Dedifferentiated amniotic fluid mesenchymal stem cell (primary cell): ENCODE measurements at regions not wholly inside any gene's neighbourhood (a gene's known extent, or its start where the extent isn't known, plus 50 kb on each side); places are given as distances from the start of the nearest gene placed in this dataset.
A peak's percentile ranks its signal among the peaks of the same experiment; 100 is the strongest.

ENCODE experiments used
- DNase-seq: peaks from one replicate; pipeline ENCODE4 v3.0.0-alpha.2; 2016; ENCODE audit errors: extremely low spot score

DNA sequence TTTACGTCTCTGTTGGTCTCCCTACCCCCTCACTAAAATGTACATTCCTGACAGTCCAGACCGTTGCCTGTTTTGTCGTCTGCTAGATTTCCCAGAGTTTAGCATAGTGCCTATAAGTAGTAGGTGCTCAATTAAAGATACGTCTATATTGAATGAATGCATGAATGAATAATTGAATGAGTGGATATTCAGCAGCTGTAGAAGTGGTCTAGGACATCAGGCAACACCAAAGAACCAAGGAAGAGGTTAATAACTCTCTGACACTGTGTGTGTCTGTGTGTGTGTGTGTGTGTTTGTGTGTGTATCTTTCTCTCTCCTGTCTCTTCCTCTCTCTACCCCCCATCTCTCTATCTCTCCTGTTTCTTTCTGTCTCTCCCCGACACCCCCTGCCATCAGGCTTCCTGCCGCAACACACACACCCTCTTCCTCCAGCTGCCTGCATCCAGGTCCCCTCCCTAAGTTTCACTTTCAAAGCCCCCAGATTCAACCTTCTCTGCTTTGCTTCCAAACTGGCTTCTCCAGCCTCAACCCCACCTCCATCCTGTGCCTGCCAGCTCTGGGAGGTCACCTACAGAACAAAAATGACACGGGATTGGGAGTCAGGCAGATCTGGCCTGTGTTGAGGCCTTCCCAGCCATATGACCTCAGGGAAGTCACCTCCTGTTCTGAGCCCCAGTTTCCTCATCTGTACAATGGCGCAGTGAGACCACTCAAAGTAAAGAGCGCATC, 119.9 kb upstream of the NCOR2 start:
- DNase-seq: no peak

DNA sequence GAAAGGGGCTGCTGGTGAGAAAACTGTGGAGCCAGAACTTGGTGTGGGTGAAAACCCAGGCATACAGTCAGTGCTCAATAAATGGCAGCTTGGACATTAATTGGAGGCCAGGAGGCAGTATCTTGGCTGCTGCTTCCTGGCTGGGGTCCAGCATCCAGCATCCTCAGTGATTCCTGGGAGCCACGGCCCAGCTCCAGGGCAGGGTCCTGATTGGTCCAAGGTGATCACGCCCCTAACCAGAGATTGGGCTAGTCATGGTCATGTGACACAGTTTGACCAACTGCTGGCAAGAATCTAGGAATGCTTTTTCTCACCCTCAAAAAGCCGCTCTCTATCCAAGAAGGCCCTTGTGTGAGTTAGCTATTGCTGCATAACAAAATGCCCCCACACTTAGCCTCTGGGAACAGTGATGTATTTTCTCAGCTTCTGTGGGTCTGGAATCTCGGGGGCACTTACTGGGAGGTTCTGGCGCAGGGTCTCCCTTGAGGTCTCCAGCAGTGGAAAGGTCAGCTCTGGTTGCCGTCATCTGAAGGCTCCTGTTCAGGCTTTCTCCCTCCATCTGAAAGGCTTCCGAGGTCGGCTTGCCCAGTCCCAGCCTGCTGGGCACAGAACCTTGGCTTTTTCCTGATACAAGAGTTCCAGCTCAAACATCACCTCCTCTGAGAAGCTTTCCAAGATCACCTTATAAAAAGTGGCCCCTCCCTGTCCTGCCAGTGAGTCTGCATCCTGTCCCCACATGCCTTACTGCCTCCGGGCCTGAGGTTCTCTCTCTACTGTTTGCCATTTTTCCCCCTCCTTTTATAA, 119.2 kb upstream of the NCOR2 start:
- no peak for DNase-seq

DNA sequence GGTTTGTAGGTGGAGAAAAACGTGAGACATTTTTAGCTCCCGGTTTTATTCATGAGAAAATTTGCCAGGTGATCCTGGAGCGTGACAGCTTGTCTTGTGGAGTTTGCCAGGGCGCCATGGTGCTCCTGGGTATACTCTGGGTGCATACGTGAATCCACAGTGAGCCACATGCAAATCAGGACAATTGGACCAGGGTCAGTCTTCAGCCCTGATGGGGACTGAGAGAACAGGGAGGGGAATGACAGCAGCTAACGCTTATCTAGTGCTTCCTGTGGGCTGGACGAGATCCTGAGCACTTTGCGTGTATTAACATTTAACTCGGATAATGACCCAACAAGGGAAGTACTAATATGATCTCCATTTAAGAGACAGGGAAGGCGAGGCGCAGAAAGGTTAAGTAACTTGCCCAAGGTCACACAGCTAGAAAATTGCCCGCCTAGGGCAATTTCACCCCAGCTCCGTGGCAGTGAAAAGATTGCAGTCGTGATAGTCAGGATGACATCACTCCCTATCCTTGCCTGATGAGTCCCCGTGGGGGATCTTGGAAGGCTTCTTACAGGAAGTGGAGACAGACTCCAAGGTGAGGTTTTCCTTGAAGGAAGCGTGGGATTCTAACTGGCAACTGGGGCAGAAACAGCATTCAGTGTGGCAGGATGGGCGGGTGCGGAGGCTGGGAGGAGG, 118.4 kb upstream of the NCOR2 start:
- no peak for DNase-seq

DNA sequence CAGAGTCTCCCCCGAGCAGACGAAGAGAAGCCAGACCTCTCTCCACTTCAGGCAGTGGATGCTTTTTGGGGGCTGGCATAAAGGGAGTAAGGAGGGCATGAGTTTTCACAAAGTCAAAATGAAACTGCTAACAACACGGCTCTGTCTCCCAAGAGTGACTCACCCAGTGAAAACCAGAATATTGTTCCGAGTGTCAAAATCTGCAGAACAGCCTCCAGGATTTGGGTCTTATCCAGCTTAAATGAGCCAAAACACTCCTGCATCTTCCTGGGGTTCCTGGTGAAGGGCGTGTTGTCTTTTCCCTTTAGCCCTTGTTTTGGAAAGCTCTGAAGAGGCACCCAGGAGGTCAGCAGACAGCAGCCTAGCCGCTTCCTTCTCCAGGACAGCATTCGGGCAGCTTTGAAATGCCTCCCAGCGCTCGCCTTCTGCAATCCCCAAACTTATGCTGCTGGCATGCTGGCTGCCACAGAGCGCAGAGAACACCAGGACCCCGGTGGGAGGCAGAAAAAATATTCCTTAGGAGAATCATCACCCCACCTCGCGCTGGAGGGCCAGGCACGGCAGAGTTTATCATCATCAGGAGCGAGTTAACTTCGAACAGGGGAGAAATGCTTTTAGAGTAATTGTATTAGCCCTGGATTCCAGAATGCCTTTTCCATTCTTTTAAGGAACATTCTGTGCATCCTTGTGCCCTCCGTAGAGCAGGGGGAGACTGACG, 117.7 kb upstream of the NCOR2 start:
- DNase-seq: peak; percentile 49

DNA sequence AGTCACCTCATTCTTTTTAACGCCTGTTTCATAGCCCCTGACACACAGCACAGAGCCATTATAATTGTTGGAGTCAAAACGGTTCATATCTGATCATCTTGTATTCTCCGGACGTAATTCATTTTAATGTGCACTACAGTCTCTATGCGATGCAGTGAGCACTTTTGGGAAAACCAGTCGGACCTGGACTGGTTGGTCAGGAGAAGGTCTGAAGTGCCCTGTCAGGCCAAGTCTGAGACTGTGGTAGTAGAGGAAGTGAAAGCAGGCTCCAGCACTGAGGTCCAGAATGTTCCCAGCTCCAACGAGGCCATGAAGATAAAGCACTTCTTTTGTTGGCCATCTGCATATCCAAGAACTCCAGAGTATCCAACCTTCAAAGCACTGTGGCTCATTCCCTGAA, 117.1 kb upstream of the NCOR2 start:
- DNase-seq: no peak

DNA sequence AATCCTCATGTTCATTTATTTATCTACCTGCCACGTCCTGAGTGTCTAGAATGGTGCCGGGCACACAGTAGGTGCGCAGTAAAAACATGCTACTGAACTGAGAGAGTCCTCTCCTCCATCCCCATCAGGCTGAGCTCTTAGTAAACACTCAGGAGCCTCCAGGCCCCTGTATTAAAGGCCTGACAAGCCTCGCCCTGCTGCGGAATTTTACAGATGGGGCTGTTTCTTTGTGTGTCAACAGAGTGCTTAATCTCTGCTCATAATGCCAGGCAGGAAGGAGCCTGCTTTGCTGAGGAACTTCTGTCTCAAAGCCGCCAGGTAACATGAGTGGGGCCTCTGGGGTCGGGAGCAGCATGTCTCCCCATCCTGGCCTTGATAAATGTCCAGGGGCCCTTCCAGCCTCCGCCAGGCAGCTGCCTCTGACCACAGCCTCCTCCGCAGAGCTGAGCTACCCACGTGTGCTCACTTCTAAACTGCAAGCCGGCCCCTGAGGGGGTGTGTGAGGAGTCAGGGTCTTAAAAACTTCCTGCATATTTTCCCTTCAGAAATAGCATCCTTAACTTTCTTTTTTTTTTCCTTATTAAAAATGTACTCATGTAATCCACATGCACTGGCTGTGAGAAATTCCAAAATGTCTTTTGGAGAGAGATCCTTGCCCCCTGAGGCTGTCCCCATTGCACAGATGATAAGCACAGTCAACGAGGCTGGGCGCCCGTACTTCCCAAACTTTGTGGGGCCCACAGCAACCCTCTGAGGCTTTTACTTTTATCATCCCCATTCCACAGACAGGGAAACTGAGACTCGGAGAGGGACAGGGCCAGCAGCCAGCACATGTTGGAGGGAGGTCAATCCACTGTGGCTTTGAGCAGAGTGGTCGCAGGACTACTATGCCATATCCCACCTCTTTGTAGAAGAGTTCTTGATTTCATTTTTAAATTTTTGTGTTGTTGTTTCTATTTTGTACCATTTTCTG, 116.0 kb upstream of the NCOR2 start:
- DNase-seq: no peak

DNA sequence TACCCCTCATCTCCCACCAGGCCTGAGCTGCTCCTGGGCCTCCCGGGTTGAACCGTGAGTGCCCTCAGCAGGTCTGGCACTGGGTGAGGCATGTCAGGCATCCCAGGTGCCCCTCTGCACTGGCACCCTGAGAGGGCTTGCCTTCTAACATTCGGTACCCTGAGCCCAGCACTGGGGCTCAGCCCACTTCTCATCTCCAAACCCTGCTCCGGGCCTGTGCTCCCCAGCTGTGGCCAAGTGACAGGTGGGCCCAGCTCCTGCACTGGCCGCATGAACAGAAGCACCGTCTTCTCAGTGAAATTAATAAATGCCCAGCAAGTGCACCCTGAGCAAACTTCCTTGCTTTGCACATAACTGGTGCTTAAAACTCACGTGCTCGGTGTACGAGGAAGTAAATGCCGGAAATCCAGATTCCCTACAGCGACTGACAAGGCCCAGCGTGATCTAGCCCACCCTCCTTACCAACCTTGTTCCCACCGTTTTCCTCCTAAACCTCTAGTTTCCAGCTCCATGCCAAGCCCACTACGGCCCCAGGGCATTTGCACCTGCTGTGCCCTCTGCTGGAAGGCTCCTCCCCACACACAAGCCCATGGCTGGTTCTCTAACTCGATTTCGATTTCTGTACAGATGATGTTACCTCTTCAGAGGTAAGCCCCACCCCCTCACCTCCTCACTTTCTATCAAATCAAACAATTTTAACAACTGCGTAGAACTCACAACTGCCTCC, 115.2 kb upstream of the NCOR2 start:
- DNase-seq: no peak

DNA sequence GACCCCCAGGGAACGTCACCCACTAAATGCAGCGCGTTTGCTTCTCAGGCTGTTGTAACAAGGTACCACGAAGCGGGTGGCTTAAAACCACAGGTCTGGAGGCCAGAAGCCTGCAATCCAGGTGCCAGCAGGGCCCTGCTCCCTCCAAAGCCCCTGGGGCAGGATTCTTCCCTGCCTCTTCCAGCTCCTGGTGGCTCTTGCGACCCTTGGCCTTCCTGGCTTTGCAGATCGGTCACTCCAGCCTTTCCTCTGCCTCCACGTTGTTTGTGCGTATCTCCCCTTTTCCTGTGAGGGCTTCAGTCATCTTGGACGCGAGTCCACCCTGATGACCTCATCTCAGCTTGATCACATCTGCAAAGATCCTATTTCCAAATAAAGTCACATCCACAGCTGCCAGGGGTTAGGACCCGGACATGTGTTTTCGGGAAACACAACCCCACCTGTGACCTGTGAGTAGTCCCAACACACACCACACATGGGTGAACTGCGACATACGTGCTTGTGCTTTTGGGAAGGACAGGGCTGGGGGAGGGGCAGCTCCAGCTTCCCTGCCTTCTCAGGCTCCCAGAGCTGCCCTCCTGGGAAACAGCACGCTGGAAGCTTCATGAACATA, 114.5 kb upstream of the NCOR2 start:
- no peak for DNase-seq

DNA sequence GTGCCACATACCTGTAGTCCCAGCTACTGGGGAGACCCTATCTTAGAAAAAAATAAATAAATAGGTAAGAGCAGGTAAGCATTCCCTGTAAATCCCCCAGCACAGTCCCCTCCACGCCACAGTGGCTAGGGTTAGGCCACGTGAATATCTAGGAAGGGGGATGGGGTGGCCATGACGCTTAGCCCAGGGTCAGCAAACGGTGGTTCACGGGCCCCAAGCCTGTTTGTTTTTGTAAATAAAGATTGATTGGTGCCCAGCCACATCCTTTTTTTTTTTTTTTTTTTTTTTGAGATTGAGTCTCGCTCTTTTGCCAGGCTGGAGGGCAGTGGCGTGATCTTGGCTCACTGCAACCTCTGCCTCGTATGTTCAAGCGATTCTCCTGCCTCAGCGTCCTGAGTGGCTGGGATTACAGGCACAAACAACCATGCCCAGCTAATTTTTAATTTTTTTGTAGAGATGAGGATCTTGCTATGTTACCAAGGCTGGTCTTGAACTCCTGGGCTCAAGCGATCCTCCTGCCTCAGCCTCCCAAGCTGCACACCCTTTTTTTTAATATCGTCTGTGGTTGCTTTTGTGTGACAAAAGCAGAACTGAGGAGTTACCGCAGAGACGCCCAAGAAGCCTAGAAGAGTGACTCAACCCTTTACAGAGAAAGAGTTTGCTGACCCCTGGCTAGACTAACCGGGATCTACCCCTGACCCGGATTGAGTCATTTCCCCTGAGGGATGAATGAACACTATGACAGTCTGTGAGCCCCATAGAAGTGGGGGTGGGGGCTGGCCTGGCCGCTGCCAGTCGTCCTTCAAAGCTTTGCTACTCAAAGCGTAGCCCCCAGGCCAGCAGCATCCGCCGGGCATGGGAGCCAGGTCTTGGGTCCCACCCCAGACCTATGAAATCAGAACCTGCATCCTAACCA, 113.7 kb upstream of the NCOR2 start:
- DNase-seq: no peak

DNA sequence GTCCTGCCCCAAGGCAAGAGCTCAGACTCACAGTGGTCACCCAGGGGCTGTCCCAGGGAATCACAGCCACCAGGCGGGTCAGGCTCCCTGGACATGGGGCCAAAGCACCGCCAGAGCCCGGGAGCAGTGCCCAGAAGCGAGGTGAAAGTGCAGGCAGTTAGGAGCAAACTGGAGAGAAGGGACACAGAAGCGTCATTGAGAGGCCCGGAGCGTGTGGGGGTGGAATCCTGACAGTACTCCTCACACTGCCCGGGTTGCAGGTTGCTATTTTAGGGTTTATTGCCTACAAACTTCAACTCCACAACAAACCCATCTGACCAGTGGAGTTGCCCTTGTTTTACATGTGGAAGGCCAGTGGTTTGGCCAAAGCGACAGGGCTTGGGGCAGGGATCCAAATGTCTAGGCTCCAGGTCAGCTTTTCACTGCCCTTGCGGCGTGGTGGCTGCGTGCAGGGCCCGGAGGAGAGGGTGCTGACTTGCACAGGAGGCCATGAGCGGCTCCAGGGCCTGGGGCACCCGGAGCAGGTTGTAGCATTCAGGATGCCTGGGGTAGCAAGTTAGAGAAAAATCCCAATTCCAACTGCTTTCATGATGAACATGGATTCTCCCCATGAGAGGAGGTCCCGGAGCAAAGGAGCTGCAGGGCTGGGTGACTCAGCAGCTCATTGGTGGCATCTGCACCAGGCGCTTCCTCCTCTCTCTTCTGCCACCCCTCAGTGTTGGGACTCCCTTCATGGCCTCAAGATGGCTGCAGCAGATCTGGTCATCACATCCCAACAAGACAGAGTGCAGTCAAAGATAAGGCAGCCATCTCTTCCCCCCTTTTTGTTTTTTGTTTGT, 112.3 kb upstream of the NCOR2 start:
- no peak for DNase-seq

DNA sequence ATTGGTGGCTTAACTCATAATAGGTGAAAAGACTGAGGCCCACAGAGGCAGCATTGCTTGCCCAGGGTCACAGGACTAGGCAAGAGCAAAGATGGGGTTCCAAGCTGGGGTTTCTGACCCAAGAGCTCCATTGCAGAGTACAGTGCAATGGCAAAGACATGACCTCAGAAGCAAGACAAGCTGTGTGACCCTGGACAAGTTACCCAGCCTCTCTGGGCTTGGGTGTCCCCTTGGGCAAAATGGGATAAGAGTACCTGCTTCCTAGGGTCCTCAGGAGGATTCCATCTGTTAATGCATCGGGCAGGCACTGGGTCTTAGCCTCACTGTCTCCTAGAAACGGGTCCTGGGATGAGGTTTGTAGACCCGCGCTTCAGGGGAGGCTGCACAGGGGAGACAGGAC, 111.6 kb upstream of the NCOR2 start:
- DNase-seq: no peak

DNA sequence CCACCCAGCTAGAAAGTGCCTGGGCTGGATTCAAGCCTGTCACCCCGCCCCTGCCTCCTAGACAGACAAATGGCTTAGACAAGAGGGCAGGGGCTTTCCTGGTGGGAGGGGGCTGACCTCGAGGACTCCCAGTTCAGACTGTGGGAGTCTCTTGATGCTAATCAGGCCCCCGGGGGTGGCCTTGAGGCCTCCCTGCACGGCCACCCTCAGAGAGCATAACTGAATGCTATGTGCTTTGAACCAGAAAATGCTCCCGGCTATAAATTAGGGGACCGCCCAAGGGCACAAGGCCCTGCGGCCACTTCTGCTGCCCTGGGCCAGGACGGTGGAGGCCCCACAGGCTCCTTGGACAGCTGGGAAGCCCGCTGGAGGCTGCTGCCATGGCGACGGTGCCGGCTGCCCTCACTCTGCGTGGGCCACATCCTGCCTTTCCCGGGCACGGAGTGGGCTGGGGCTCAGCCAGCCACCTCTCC, 111.0 kb upstream of the NCOR2 start:
- no peak for DNase-seq

DNA sequence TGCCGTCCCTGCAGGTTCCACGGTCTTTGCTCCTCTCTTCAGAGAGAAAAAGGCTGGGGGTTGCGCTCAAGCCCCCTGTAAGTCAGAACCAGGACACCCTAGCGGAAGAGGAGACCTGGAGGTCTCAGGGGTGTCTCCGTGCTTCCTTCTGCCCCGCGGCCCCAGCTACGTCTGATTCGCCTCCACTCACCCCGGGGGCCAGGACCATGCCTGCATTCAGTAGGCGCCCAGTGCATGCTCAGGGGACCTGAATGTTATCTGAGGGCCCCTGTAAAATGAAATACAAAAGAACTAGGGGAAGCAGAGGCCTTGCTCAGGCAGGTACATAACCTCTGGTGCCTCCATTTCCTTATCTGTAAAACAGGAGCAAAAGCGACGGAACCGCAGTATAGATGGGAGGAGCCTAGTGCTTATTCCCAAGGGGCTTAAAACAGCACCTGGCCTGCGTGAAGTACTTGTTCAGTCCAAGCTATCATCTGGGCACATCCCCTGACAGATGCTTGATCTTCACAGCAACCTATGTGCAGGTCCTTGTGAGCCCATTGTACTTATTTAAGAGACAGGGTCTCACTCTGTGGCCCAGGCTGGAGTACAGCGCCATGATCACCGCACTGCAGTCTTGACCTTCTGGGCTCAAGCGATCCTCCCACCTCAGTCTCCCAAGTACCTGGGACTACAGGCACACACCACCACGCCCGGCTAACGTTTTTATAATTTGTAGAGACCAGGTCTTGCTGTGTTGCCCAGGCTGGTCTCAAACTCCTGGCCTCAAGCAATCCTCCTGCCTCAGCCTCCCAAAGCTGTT, 110.3 kb upstream of the NCOR2 start:
- no peak for DNase-seq

DNA sequence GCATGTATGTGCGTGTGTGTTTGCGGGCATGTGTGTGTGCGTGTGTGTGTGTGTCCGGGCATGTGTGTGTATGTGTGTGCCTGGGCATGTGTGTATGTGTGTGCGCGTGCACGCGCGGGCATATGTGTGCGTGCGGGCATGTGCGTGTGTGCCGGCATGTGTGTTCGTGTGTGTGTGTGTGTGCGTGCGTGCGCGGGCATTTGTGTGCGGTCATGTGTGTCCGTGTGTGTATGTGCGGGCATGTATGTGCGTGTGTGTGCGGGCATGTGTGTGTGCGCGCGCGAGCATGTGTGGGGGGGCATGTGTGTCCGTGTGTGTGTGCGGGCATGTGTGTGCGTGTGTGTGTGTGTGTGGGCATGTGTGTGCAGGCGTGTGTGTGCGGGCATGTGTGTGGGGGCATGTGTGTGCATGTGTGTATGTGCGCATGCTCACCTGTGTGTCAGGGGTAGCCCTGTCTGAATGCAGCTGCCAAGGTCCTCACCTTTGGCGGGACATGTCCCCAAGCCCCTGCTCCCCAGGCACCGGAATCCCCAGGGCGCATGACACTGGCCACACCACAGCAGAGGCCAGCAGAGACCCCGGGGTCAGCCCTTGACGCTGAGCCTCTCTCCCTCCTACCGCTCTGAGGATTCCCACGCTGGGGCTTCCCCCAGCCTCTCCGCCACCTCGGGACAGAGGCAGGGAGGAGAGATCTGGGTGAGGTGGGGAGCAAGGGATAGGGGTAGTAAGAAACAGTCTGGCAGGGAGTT, 109.5 kb upstream of the NCOR2 start:
- DNase-seq: no peak

DNA sequence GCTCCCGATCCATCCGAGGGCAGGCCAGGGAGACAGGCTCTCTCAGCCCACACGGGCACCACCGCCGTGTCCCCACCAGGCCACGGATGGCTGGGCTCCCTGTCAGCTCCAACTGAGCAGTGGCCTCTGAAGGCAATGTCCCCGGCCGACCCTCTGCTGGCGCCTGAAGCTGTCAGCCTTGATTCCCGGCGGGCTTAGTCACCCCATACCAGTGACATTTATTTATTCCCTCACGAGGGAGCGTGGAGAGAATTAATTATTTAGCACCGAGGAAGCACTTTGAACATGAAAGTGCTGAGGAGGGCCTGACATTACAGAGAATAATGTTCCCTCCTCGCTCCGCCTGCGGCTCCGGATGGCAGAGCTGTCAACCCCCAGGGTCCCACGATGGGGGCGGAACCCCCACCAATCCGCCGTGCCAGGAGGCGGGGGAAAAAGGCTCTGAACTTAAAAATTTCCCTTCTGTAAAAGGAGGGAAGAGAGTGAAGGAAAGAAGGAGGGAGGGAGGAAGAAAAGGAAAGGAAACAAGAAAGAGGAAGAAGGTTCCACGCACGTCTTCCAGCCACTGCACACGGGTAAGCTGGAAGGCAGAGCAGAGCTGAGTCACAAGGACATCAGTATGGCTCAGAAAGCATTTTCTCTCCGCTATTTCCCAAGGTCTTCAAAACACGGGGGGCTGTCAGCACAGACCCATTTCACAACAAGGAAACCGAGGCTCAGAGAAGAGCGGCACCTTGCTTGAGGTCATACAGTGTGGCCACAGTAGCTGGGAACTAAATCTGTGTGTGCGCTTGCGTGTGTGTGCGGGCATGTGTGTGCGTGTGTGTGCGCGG, 108.7 kb upstream of the NCOR2 start:
- DNase-seq: no peak
